Suprapubic skin (tissue), 4 donors: ENCODE measurements at regions not wholly inside any gene's neighbourhood (a gene's known extent, or its start where the extent isn't known, plus 50 kb on each side); places are given as distances from the start of the nearest gene placed in this dataset.

ENCODE experiments used
- DNase-seq, 2 donors: peaks; one replicate each; pipeline ENCODE4 v3.0.0-alpha.2; 2019; ENCODE audit warnings: low spot score in 2 of 2
- H3K27ac ChIP-seq: fragments of 200-600 bp; sonication (generic); one replicate; pipeline ENCODE4 v1.5.1; 2019
- H3K27me3 ChIP-seq: fragments of 200-600 bp; sonication (generic); one replicate; pipeline ENCODE4 v1.5.1; 2019
- H3K36me3 ChIP-seq: fragments of 200-600 bp; sonication (generic); one replicate; pipeline ENCODE4 v1.5.1; 2019
- H3K4me1 ChIP-seq: fragments of 200-600 bp; sonication (generic); one replicate; pipeline ENCODE4 v1.5.1; 2019
- H3K4me3 ChIP-seq: fragments of 200-600 bp; sonication (generic); one replicate; pipeline ENCODE4 v1.5.1; 2019; ENCODE audit warnings: mild to moderate bottlenecking
- H3K9me3 ChIP-seq: fragments of 200-600 bp; sonication (generic); one replicate; pipeline ENCODE4 v1.5.1; 2019
- EP300 ChIP-seq: sonication (generic); formaldehyde crosslinking; IDR thresholded peaks from one replicate; pipeline ENCODE4 v1.6.1; 2017; ENCODE audit warnings: antibody characterized with exemption
- POLR2A ChIP-seq, 2 donors: fragments of 450-650 bp; IDR thresholded peaks; one replicate each; pipeline ENCODE4 v1.6.1; 2017; ENCODE audit warnings: antibody characterized with exemption in 2 of 2, mild to moderate bottlenecking in 2 of 2, moderate library complexity in 2 of 2
- POLR2AphosphoS5 ChIP-seq, 3 donors: sonication (generic); formaldehyde crosslinking; IDR thresholded peaks; one replicate each; pipeline ENCODE4 v1.6.1; 2017; ENCODE audit warnings: antibody characterized with exemption in 3 of 3
- WGBS: methylation state at CpG from one replicate; pipeline ENCODE4 v1.1.5; 2018; 5-methylcytosine and 5-hydroxymethylcytosine counted together
- TF ChIP-seq, protein P1 (sequence below), 2 donors: fragments of 200-600 bp in 1 of 2; fragments of 450-650 bp in 1 of 2; sonication (generic) in 1 of 2; IDR thresholded peaks; one replicate each; pipeline ENCODE4 v1.5.1; 2016 to 2019; ENCODE audit warnings: antibody characterized with exemption in 2 of 2, mild to moderate bottlenecking in 1 of 2, moderate library complexity in 1 of 2

DNA sequence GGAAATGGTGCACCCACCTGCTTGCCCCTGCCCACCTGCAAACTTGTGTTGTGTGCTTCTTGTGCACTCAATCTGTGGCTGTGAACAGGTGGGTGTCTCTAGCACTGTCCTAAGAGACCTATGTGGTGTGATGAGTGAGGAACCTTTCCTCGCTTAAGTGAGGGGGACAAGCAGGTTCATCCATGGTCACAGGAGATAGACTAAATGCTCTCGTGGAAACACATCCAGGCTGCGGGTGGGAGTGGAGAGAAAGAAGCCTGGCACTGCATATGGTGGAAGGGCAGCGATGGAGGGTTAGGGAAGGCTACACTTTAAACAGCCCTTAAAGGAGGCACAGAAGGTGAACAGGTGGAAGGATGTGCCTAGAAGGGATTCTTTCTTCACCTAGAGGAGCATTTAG lies 330.9 kb downstream of the CXCL12 start:
- Histone ChIP-seq H3K27ac (no peak overlapping the region), H3K4me3 (no peak overlapping the region), H3K9me3 (no peaks in the 10 kb centered on the region), H3K4me1 (peaks cover 12% of the 10 kb centered on the region), H3K27me3 (peaks cover 4% of the 10 kb centered on the region), H3K36me3 (no peaks in the 10 kb centered on the region)
- WGBS: 100% methylated on average over 4 of the region's 4 CpGs
- TF ChIP-seq POLR2AphosphoS5 (IDR thresholded peaks at IDR 0.05): no peak
- TF ChIP-seq, protein P1, sequence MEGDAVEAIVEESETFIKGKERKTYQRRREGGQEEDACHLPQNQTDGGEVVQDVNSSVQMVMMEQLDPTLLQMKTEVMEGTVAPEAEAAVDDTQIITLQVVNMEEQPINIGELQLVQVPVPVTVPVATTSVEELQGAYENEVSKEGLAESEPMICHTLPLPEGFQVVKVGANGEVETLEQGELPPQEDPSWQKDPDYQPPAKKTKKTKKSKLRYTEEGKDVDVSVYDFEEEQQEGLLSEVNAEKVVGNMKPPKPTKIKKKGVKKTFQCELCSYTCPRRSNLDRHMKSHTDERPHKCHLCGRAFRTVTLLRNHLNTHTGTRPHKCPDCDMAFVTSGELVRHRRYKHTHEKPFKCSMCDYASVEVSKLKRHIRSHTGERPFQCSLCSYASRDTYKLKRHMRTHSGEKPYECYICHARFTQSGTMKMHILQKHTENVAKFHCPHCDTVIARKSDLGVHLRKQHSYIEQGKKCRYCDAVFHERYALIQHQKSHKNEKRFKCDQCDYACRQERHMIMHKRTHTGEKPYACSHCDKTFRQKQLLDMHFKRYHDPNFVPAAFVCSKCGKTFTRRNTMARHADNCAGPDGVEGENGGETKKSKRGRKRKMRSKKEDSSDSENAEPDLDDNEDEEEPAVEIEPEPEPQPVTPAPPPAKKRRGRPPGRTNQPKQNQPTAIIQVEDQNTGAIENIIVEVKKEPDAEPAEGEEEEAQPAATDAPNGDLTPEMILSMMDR (IDR thresholded peaks at IDR 0.05): no peak
- no peak for TF ChIP-seq EP300
- no peak for TF ChIP-seq POLR2A (IDR thresholded peaks at IDR 0.05)
- no peak for DNase-seq

DNA sequence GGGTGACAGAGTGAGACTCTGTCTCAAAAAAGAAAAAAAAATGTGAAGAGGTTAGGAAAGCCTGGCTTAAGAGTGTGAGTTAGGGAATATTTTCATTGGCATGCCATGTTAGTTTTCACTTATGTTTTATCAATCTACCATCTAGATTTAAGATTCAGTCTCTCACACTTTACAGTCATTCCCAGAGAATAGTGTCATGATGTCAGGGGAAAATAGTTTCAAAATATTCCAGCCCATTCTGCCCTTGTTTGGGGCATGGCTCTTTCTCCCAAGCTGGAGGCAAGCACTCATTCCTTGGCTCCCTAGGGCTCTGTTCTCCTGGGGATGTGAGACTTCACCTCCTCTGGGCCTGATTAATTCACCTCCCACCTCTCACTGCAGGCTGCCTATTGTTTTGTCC lies 331.5 kb downstream of the CXCL12 start:
- DNase-seq: no peak
- peaks cover 4% of the 10 kb centered on the region for H3K27me3 ChIP-seq
- no peak for TF ChIP-seq POLR2A (IDR thresholded peaks at IDR 0.05)
- TF ChIP-seq, protein P1 (IDR thresholded peaks at IDR 0.05): no peak
- TF ChIP-seq EP300: no peak
- TF ChIP-seq POLR2AphosphoS5 (IDR thresholded peaks at IDR 0.05): no peak
- peaks cover 12% of the 10 kb centered on the region for H3K4me1 ChIP-seq
- no peak overlapping the region for H3K27ac ChIP-seq
- H3K4me3 ChIP-seq: no peak overlapping the region
- H3K9me3 ChIP-seq: no peaks in the 10 kb centered on the region
- H3K36me3 ChIP-seq: no peaks in the 10 kb centered on the region

DNA sequence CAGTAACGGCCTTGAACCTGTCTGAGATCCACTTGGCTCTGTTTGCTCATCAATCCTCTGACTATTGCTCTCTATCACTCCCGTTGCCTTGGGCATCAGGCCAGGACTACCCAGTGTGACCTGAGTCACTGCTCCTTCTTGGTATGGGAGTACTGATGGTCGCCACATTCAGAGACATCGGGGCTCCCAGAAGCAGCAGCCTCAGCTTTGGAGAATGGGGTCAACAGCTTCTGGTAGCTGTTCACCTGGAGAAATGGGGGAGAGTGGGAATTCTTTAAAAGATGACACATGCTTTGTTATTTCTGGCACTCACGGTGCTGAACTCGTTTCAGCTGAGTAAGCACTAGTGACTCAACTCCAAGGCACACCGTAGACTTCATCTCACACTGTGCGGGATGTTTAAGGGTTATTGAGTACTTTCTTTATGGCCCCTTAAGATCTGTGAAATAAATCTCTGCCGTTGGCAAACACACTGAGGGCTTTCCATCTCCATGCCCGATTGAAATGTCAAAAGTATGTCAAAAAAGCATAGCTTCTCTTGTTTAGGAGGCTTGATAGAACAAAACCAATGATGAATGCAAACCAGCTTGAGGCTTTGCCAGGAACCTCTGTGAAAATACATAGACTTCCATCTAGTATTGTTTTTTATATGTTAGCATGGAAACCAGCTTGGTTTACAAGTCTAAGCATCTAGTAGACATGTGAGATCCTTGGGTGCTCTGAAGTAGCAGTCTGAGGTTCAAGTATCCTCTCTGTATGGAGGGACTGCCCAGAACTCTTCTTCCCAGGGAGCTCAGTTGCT lies 333.1 kb downstream of the CXCL12 start:
- H3K9me3 ChIP-seq: no peaks in the 10 kb centered on the region
- H3K36me3 ChIP-seq: no peaks in the 10 kb centered on the region
- 41% methylated on average over 9 of the region's 10 CpGs for WGBS
- DNase-seq: no peak
- H3K4me3 ChIP-seq: no peak overlapping the region
- H3K27ac ChIP-seq: no peak overlapping the region
- no peak for TF ChIP-seq POLR2AphosphoS5 (IDR thresholded peaks at IDR 0.05)
- no peak for TF ChIP-seq POLR2A (IDR thresholded peaks at IDR 0.05)
- TF ChIP-seq, protein P1 (IDR thresholded peaks at IDR 0.05): no peak
- no peak for TF ChIP-seq EP300
- H3K27me3 ChIP-seq: peaks cover 4% of the 10 kb centered on the region
- H3K4me1 ChIP-seq: peaks cover 18% of the 10 kb centered on the region

DNA sequence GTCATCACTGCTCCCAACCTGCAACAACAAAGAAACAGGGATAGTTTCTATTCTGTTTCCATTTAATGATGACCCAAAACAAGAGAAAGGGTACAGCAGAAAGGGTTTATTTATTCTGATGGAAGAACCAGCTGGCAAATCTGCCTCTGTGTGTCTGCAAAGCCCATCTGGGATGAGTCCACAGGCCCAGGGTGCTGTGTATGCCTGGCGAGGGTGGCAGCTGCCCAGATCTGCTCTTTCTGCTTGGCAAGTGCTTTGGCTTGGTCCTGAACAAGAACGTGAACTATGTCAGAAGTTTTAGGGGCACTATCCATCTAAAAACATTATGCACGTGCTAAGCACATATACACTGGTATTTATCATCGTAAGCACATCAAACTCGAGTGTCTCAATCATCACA lies 333.8 kb downstream of the CXCL12 start:
- TF ChIP-seq EP300: no peak
- TF ChIP-seq, protein P1 (IDR thresholded peaks at IDR 0.05): no peak
- no peak for TF ChIP-seq POLR2A (IDR thresholded peaks at IDR 0.05)
- no peak for TF ChIP-seq POLR2AphosphoS5 (IDR thresholded peaks at IDR 0.05)
- no peak for DNase-seq
- no peak overlapping the region for H3K4me3 ChIP-seq
- H3K27ac ChIP-seq: no peak overlapping the region
- H3K9me3 ChIP-seq: no peaks in the 10 kb centered on the region
- no peaks in the 10 kb centered on the region for H3K27me3 ChIP-seq
- H3K36me3 ChIP-seq: no peaks in the 10 kb centered on the region
- peaks cover 25% of the 10 kb centered on the region for H3K4me1 ChIP-seq
- WGBS: 74% methylated on average over 5 of the region's 5 CpGs

DNA sequence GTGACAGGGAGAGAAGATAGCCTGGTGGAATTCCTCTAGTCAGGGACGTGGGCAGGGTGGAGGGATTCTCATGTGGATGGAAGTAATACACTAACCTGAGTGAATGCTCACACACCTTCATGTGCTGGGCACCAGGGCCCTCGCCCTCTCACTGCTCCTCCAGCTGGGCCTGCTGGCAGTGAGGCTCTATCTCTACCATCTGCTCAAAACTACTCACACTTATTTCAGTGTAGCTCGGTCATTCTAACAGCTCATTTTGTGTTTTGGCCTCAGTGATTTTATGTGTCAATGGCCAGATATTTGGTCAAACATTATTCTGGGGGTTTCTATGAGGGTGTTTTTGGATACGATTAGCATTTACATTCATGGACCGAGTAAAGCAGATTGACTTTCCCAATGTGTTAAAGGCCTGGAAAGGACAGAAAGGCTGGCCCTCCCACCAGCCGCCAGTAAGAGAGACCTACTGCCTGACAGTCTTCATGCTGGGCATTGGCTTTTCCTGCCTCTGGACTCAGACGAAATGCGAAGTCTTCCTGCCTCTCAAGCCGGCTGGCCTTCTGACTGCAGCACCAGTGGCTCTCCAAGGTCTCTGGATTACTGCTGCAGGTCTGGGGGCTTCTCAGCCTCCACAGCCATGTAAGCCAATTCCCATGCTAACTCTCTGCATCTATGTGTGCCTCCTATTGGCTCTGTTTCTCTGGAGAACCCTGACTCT lies 335.4 kb downstream of the CXCL12 start:
- no peak for TF ChIP-seq EP300
- TF ChIP-seq POLR2A (IDR thresholded peaks at IDR 0.05): no peak
- TF ChIP-seq, protein P1 (IDR thresholded peaks at IDR 0.05): no peak
- no peak for DNase-seq
- no peaks in the 10 kb centered on the region for H3K9me3 ChIP-seq
- no peak overlapping the region for H3K27ac ChIP-seq
- H3K27me3 ChIP-seq: no peaks in the 10 kb centered on the region
- 97% methylated on average over 9 of the region's 9 CpGs for WGBS
- no peaks in the 10 kb centered on the region for H3K36me3 ChIP-seq
- no peak overlapping the region for H3K4me3 ChIP-seq
- H3K4me1 ChIP-seq: peaks cover 41% of the 10 kb centered on the region
